ENCODE measurements at regions not wholly inside any gene's neighbourhood (a gene's known extent, or its start where the extent isn't known, plus 50 kb on each side); places are given as distances from the start of the nearest gene placed in this dataset.
A peak's percentile ranks its signal among the peaks of the same experiment; 100 is the strongest.

GRCh38 chr1:14062669-14063068 is 362.7 kb downstream of the PRDM2 start:
- Histone ChIP-seq H3K27ac (ENCODE audit: low read depth, low read length) (no peak overlapping the region), H3K4me3 (ENCODE audit: low read length) (no peak overlapping the region), H3K9me3 (ENCODE audit: control insufficient read depth in 2 of 3, low read length in 3 of 3) (no peaks in the 10 kb centered on the region), H3K36me3 (ENCODE audit: control insufficient read depth in 2 of 3, insufficient read depth in 3 of 3, low read length in 3 of 3) (no peaks in the 10 kb centered on the region), H3K4me1 (ENCODE audit: control insufficient read depth in 2 of 2, insufficient read depth in 2 of 2, low read length in 2 of 2) (no peaks in the 10 kb centered on the region), H3K27me3 (ENCODE audit: control insufficient read depth in 2 of 2, insufficient read depth in 2 of 2, low read length in 2 of 2) (no peaks in the 10 kb centered on the region)
- DNase-seq (no peak), ATAC-seq (no peak)
- Mint-ChIP-seq H3K27me3 (peaks cover 0 to 33% (median 26%) of the 10 kb centered on the region in 5 donors), H3K4me3 (no peak overlapping the region), H3K27ac (no peak overlapping the region), H3K9me3 (peaks cover 0 to 11% (median 6%) of the 10 kb centered on the region in 11 donors), H3K36me3 (no peaks in the 10 kb centered on the region), H3K4me1 (no peaks in the 10 kb centered on the region)
- ChIA-PET POLR2A (no interaction called here), CTCF (no interaction called here)
- intact Hi-C loops (cut with micrococcal nuclease), result no loop called here

- no peak for ATAC-seq
- CTCF ChIA-PET, result interaction anchor here (0.6 kb wide), 1 partner anchor 966 kb away, joined by 3 read pairs; no protein-coding TSS in a partner anchor
- intact Hi-C loops (cut with micrococcal nuclease), result no loop called here
- Histone ChIP-seq H3K4me3 (ENCODE audit: low read length) (no peak overlapping the region), H3K27ac (ENCODE audit: low read depth, low read length) (no peak overlapping the region), H3K27me3 (ENCODE audit: control insufficient read depth in 2 of 2, insufficient read depth in 2 of 2, low read length in 2 of 2) (no peaks in the 10 kb centered on the region), H3K4me1 (ENCODE audit: control insufficient read depth in 2 of 2, insufficient read depth in 2 of 2, low read length in 2 of 2) (no peaks in the 10 kb centered on the region), H3K9me3 (ENCODE audit: control insufficient read depth in 2 of 3, low read length in 3 of 3) (no peaks in the 10 kb centered on the region), H3K36me3 (ENCODE audit: control insufficient read depth in 2 of 3, insufficient read depth in 3 of 3, low read length in 3 of 3) (no peaks in the 10 kb centered on the region)
- no peaks in the 10 kb centered on the region for H3K4me1 Mint-ChIP-seq
- H3K27me3 Mint-ChIP-seq, result peaks cover 0 to 32% (median 12%) of the 10 kb centered on the region in 5 donors
- H3K36me3 Mint-ChIP-seq, result no peaks in the 10 kb centered on the region
- H3K27ac Mint-ChIP-seq, result peak overlapping the region in 1 of 9 donors; percentile 24
- no peak overlapping the region for H3K4me3 Mint-ChIP-seq
- POLR2A ChIA-PET, result no interaction called here
- H3K9me3 Mint-ChIP-seq, result peaks cover 0 to 4% (median 0%) of the 10 kb centered on the region in 11 donors
- DNase-seq, result no peak
Measured at GRCh38 chr1:14064649-14065442, 364.9 kb downstream of the PRDM2 start.

- ChIA-PET POLR2A (no interaction called here), CTCF (interaction anchor here (0.6 kb wide), 1 partner anchor 965 kb away, joined by 3 read pairs; no protein-coding TSS in a partner anchor)
- ATAC-seq (no peak), DNase-seq (no peak)
- H3K27me3 ChIP-seq (ENCODE audit: control insufficient read depth in 2 of 2, insufficient read depth in 2 of 2, low read length in 2 of 2), result no peaks in the 10 kb centered on the region
- Mint-ChIP-seq H3K27me3 (peaks cover 0 to 32% (median 12%) of the 10 kb centered on the region in 5 donors), H3K4me1 (no peaks in the 10 kb centered on the region), H3K4me3 (no peak overlapping the region), H3K36me3 (no peaks in the 10 kb centered on the region), H3K27ac (no peak overlapping the region), H3K9me3 (peaks cover 0 to 4% (median 0%) of the 10 kb centered on the region in 11 donors)
- no peaks in the 10 kb centered on the region for H3K9me3 ChIP-seq (ENCODE audit: control insufficient read depth in 2 of 3, low read length in 3 of 3)
- intact Hi-C loops (cut with micrococcal nuclease), result no loop called here
- no peak overlapping the region for H3K27ac ChIP-seq (ENCODE audit: low read depth, low read length)
- no peaks in the 10 kb centered on the region for H3K36me3 ChIP-seq (ENCODE audit: control insufficient read depth in 2 of 3, insufficient read depth in 3 of 3, low read length in 3 of 3)
- no peaks in the 10 kb centered on the region for H3K4me1 ChIP-seq (ENCODE audit: control insufficient read depth in 2 of 2, insufficient read depth in 2 of 2, low read length in 2 of 2)
- no peak overlapping the region for H3K4me3 ChIP-seq (ENCODE audit: low read length)
Measured at GRCh38 chr1:14065486-14065885, 365.5 kb downstream of the PRDM2 start.

GRCh38 chr1:14067036-14067435 is 367.0 kb downstream of the PRDM2 start:
- Histone ChIP-seq H3K4me3 (ENCODE audit: low read length) (no peak overlapping the region), H3K27ac (ENCODE audit: low read depth, low read length) (no peak overlapping the region), H3K27me3 (ENCODE audit: control insufficient read depth in 2 of 2, insufficient read depth in 2 of 2, low read length in 2 of 2) (no peaks in the 10 kb centered on the region), H3K36me3 (ENCODE audit: control insufficient read depth in 2 of 3, insufficient read depth in 3 of 3, low read length in 3 of 3) (no peaks in the 10 kb centered on the region), H3K9me3 (ENCODE audit: control insufficient read depth in 2 of 3, low read length in 3 of 3) (no peaks in the 10 kb centered on the region), H3K4me1 (ENCODE audit: control insufficient read depth in 2 of 2, insufficient read depth in 2 of 2, low read length in 2 of 2) (no peaks in the 10 kb centered on the region)
- Mint-ChIP-seq H3K36me3 (no peaks in the 10 kb centered on the region), H3K27me3 (peaks cover 0 to 32% (median 7%) of the 10 kb centered on the region in 5 donors), H3K9me3 (peaks cover 0 to 4% (median 0%) of the 10 kb centered on the region in 11 donors), H3K4me1 (no peaks in the 10 kb centered on the region), H3K27ac (no peak overlapping the region), H3K4me3 (no peak overlapping the region)
- no peak for ATAC-seq
- no peak for DNase-seq
- intact Hi-C loops (cut with micrococcal nuclease), result no loop called here
- ChIA-PET POLR2A (no interaction called here), CTCF (no interaction called here)

GRCh38 chr1:14067711-14068110 is 367.7 kb downstream of the PRDM2 start:
- no peak overlapping the region for H3K27ac Mint-ChIP-seq
- DNase-seq (no peak), ATAC-seq (no peak)
- H3K9me3 Mint-ChIP-seq, result peaks cover 0 to 4% (median 0%) of the 10 kb centered on the region in 11 donors
- intact Hi-C loops (cut with micrococcal nuclease), result no loop called here
- Histone ChIP-seq H3K9me3 (ENCODE audit: control insufficient read depth in 2 of 3, low read length in 3 of 3) (no peaks in the 10 kb centered on the region), H3K27me3 (ENCODE audit: control insufficient read depth in 2 of 2, insufficient read depth in 2 of 2, low read length in 2 of 2) (no peaks in the 10 kb centered on the region), H3K4me1 (ENCODE audit: control insufficient read depth in 2 of 2, insufficient read depth in 2 of 2, low read length in 2 of 2) (no peaks in the 10 kb centered on the region), H3K4me3 (ENCODE audit: low read length) (no peak overlapping the region), H3K36me3 (ENCODE audit: control insufficient read depth in 2 of 3, insufficient read depth in 3 of 3, low read length in 3 of 3) (no peaks in the 10 kb centered on the region), H3K27ac (ENCODE audit: low read depth, low read length) (no peak overlapping the region)
- H3K36me3 Mint-ChIP-seq, result no peaks in the 10 kb centered on the region
- POLR2A ChIA-PET, result no interaction called here
- no peak overlapping the region for H3K4me3 Mint-ChIP-seq
- H3K27me3 Mint-ChIP-seq, result peaks cover 0 to 32% (median 7%) of the 10 kb centered on the region in 5 donors
- CTCF ChIA-PET, result no interaction called here
- no peaks in the 10 kb centered on the region for H3K4me1 Mint-ChIP-seq

GRCh38 chr1:14071581-14071980 is 371.6 kb downstream of the PRDM2 start:
- ATAC-seq, result no peak
- Histone ChIP-seq H3K27me3 (ENCODE audit: control insufficient read depth in 2 of 2, insufficient read depth in 2 of 2, low read length in 2 of 2) (no peaks in the 10 kb centered on the region), H3K27ac (ENCODE audit: low read depth, low read length) (no peak overlapping the region), H3K36me3 (ENCODE audit: control insufficient read depth in 2 of 3, insufficient read depth in 3 of 3, low read length in 3 of 3) (no peaks in the 10 kb centered on the region), H3K4me3 (ENCODE audit: low read length) (no peak overlapping the region), H3K4me1 (ENCODE audit: control insufficient read depth in 2 of 2, insufficient read depth in 2 of 2, low read length in 2 of 2) (no peaks in the 10 kb centered on the region), H3K9me3 (ENCODE audit: control insufficient read depth in 2 of 3, low read length in 3 of 3) (no peaks in the 10 kb centered on the region)
- Mint-ChIP-seq H3K27ac (no peak overlapping the region), H3K36me3 (peaks cover 0 to 4% (median 0%) of the 10 kb centered on the region in 5 donors), H3K9me3 (peaks cover 0 to 2% (median 0%) of the 10 kb centered on the region in 11 donors), H3K4me3 (no peak overlapping the region), H3K27me3 (peaks cover 0 to 23% (median 13%) of the 10 kb centered on the region in 5 donors), H3K4me1 (no peaks in the 10 kb centered on the region)
- ChIA-PET POLR2A (no interaction called here), CTCF (no interaction called here)
- no peak for DNase-seq
- intact Hi-C loops (cut with micrococcal nuclease), result no loop called here

- no peak overlapping the region for H3K27ac ChIP-seq (ENCODE audit: low read depth, low read length)
- H3K9me3 Mint-ChIP-seq, result peaks cover 0 to 2% (median 0%) of the 10 kb centered on the region in 11 donors
- no peak overlapping the region for H3K27ac Mint-ChIP-seq
- intact Hi-C loops (cut with micrococcal nuclease), result no loop called here
- no peak overlapping the region for H3K4me3 ChIP-seq (ENCODE audit: low read length)
- no peaks in the 10 kb centered on the region for H3K9me3 ChIP-seq (ENCODE audit: control insufficient read depth in 2 of 3, low read length in 3 of 3)
- peaks cover 0 to 29% (median 6%) of the 10 kb centered on the region in 5 donors for H3K27me3 Mint-ChIP-seq
- H3K36me3 Mint-ChIP-seq, result no peaks in the 10 kb centered on the region
- ATAC-seq, result no peak
- H3K36me3 ChIP-seq (ENCODE audit: control insufficient read depth in 2 of 3, insufficient read depth in 3 of 3, low read length in 3 of 3), result no peaks in the 10 kb centered on the region
- H3K4me1 ChIP-seq (ENCODE audit: control insufficient read depth in 2 of 2, insufficient read depth in 2 of 2, low read length in 2 of 2), result no peaks in the 10 kb centered on the region
- H3K27me3 ChIP-seq (ENCODE audit: control insufficient read depth in 2 of 2, insufficient read depth in 2 of 2, low read length in 2 of 2), result no peaks in the 10 kb centered on the region
- POLR2A ChIA-PET, result no interaction called here
- H3K4me1 Mint-ChIP-seq, result no peaks in the 10 kb centered on the region
- H3K4me3 Mint-ChIP-seq, result no peak overlapping the region
- CTCF ChIA-PET, result no interaction called here
- no peak for DNase-seq
Measured at GRCh38 chr1:14080653-14081052, 380.7 kb downstream of the PRDM2 start.

Data from naive thymus-derived CD4-positive, alpha-beta T cell (primary cell).